Fibroblast of lung (primary cell): ENCODE measurements at regions not wholly inside any gene's neighbourhood (a gene's known extent, or its start where the extent isn't known, plus 50 kb on each side); places are given as distances from the start of the nearest gene placed in this dataset.

Experiments
- CTCF ChIP-seq, 2 donors: IDR thresholded peaks in 1 of 2; conservative IDR thresholded peaks in 1 of 2; 1 replicate in 1 of 2; 2 replicates in 1 of 2; pipeline ENCODE4 v1.5.1; 2011 to 2012; ENCODE audit warnings: low read length in 2 of 2, control low read depth in 1 of 2, inconsistent platforms in 1 of 2, low read depth in 1 of 2, mild to moderate bottlenecking in 1 of 2
- EZH2 ChIP-seq: IDR thresholded peaks from 2 replicates; pipeline ENCODE4 v1.5.1; 2012; ENCODE audit warnings: low read length, control low read depth, mild to moderate bottlenecking; ENCODE audit errors: missing control alignments

- TF ChIP-seq CTCF (conservative IDR thresholded peaks at IDR 0.05 in 1 of 2, IDR thresholded peaks at IDR 0.05 in 1 of 2; ENCODE audit: low read depth in 1 of 2, low read length in 2 of 2) (no peak), EZH2 (no peak)
Observed at GRCh38 chr12:131407221-131408035, 303.5 kb upstream of the SFSWAP start.
